Activated B cell treated with CpG ODN at 0.5 μM for 24 hours (primary cell): ENCODE measurements at regions not wholly inside any gene's neighbourhood (a gene's known extent, or its start where the extent isn't known, plus 50 kb on each side); places are given as distances from the start of the nearest gene placed in this dataset.

Source experiments
- ATAC-seq: fragments of 200-7000 bp; cut with Tn5 transposase; one replicate; pipeline ENCODE4 v1.10.0; 2021; ENCODE audit warnings: low read depth, mild to moderate bottlenecking, moderate library complexity
- CTCF ChIA-PET: fragments of 350-600 bp; sonication (Branson Sonifier 250); formaldehyde crosslinking; loops from one replicate; lab custom pipeline; 2021; ENCODE audit warnings: antibody characterized with exemption; lab: Charles Lee
- POLR2A ChIA-PET: fragments of 350-600 bp; sonication (Branson Sonifier 250); formaldehyde crosslinking; loops from one replicate; lab custom pipeline; 2021; ENCODE audit warnings: antibody characterized with exemption; lab: Charles Lee
- DNase-seq: peaks from one replicate; pipeline ENCODE4 v3.0.0; 2022
- H3K27ac Mint-ChIP-seq: one replicate; pipeline ENCODE4 v1.8.0; 2020; ENCODE audit warnings: mixed read lengths
- H3K27me3 Mint-ChIP-seq: one replicate; pipeline ENCODE4 v1.8.0; 2021; ENCODE audit warnings: mixed read lengths
- H3K36me3 Mint-ChIP-seq: one replicate; pipeline ENCODE4 v1.8.0; 2021; ENCODE audit warnings: low read depth, mixed read lengths
- H3K4me1 Mint-ChIP-seq: one replicate; pipeline ENCODE4 v1.8.0; 2021; ENCODE audit warnings: mixed read lengths
- H3K4me3 Mint-ChIP-seq: one replicate; pipeline ENCODE4 v1.8.0; 2020; ENCODE audit warnings: mild to moderate bottlenecking, mixed read lengths
- H3K9me3 Mint-ChIP-seq: one replicate; pipeline ENCODE4 v1.8.0; 2020; ENCODE audit warnings: mixed read lengths
- intact Hi-C: fragments of 100-400 bp; cut with micrococcal nuclease; formaldehyde crosslinking; loops from one replicate; pipeline ENCODE4 v1.15.1; 2024
- TF ChIP-seq, protein P1 (sequence below): fragments of 200-600 bp; IDR thresholded peaks from one replicate; pipeline ENCODE4 v1.8.0; 2022; ENCODE audit warnings: antibody characterized with exemption, mild to moderate bottlenecking

GRCh38 chr2:236972491-236973342, 113.0 kb upstream of the COPS8 start:
- Mint-ChIP-seq H3K4me3 (no peak overlapping the region), H3K4me1 (no peaks in the 10 kb centered on the region), H3K27ac (no peak overlapping the region), H3K27me3 (peaks cover 15% of the 10 kb centered on the region), H3K9me3 (no peaks in the 10 kb centered on the region), H3K36me3 (no peaks in the 10 kb centered on the region)
- ATAC-seq (no peak), DNase-seq (no peak)
- TF ChIP-seq, protein P1, sequence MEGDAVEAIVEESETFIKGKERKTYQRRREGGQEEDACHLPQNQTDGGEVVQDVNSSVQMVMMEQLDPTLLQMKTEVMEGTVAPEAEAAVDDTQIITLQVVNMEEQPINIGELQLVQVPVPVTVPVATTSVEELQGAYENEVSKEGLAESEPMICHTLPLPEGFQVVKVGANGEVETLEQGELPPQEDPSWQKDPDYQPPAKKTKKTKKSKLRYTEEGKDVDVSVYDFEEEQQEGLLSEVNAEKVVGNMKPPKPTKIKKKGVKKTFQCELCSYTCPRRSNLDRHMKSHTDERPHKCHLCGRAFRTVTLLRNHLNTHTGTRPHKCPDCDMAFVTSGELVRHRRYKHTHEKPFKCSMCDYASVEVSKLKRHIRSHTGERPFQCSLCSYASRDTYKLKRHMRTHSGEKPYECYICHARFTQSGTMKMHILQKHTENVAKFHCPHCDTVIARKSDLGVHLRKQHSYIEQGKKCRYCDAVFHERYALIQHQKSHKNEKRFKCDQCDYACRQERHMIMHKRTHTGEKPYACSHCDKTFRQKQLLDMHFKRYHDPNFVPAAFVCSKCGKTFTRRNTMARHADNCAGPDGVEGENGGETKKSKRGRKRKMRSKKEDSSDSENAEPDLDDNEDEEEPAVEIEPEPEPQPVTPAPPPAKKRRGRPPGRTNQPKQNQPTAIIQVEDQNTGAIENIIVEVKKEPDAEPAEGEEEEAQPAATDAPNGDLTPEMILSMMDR: no peak
- CTCF ChIA-PET: no interaction called here
- intact Hi-C loops: no loop called here
- POLR2A ChIA-PET: no interaction called here

GRCh38 chr2:236973343-236973980, 112.2 kb upstream of the COPS8 start:
- no peak for ATAC-seq
- POLR2A ChIA-PET: no interaction called here
- Mint-ChIP-seq H3K27me3 (peaks cover 18% of the 10 kb centered on the region), H3K27ac (no peak overlapping the region), H3K4me3 (no peak overlapping the region), H3K4me1 (no peaks in the 10 kb centered on the region), H3K9me3 (no peaks in the 10 kb centered on the region), H3K36me3 (no peaks in the 10 kb centered on the region)
- CTCF ChIA-PET: no interaction called here
- TF ChIP-seq, protein P1: no peak
- DNase-seq: no peak
- intact Hi-C loops: no loop called here

DNA sequence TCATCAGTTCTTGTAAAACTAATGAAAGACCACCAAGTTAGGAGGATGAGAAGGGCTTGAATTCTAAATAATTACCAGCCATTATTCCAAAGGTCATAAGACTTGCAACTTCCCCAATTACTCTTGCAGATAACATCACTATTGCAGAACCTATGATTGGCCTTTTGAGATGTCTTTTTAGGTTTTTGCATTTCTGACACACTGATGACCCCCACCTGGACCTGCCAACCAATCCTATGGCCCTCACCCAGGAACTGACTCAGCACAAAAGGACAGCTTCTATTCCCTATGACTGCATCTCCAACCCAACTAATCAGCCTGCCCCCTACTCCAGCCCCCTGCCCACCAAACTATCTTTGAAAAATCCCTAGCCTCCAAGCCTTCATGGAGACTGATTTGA, 111.5 kb upstream of the COPS8 start:
- no peaks in the 10 kb centered on the region for H3K4me1 Mint-ChIP-seq
- TF ChIP-seq, protein P1: no peak
- H3K36me3 Mint-ChIP-seq: no peaks in the 10 kb centered on the region
- H3K9me3 Mint-ChIP-seq: no peaks in the 10 kb centered on the region
- no peak overlapping the region for H3K27ac Mint-ChIP-seq
- no peak overlapping the region for H3K4me3 Mint-ChIP-seq
- ATAC-seq (no peak), DNase-seq (no peak)
- peaks cover 18% of the 10 kb centered on the region for H3K27me3 Mint-ChIP-seq
- CTCF ChIA-PET: no interaction called here
- POLR2A ChIA-PET: no interaction called here
- intact Hi-C loops: no loop called here

DNA sequence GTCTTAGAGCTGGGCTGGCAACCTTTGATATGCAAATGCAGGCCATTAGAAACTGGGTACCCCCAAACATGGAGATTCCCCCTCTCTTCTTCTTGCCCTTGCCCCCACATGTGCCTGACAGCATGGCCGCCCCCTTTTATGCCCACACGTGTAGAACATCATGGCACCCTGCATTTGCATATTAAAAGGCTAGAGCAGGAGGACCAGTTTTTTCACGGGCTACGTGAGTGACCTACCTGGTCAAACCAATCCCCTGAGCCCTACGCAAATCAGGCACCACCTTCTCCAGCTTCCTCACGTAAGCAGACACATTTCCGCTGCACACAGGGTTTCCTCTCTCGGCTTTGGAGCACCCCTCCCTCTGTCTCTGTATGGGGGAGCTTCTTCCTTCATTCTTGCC, 110.9 kb upstream of the COPS8 start:
- ChIA-PET POLR2A (no interaction called here), CTCF (no interaction called here)
- TF ChIP-seq, protein P1: no peak
- Mint-ChIP-seq H3K27ac (no peak overlapping the region), H3K9me3 (no peaks in the 10 kb centered on the region), H3K4me3 (no peak overlapping the region), H3K4me1 (no peaks in the 10 kb centered on the region), H3K36me3 (no peaks in the 10 kb centered on the region), H3K27me3 (peaks cover 15% of the 10 kb centered on the region)
- no peak for DNase-seq
- intact Hi-C loops: no loop called here
- no peak for ATAC-seq

DNA sequence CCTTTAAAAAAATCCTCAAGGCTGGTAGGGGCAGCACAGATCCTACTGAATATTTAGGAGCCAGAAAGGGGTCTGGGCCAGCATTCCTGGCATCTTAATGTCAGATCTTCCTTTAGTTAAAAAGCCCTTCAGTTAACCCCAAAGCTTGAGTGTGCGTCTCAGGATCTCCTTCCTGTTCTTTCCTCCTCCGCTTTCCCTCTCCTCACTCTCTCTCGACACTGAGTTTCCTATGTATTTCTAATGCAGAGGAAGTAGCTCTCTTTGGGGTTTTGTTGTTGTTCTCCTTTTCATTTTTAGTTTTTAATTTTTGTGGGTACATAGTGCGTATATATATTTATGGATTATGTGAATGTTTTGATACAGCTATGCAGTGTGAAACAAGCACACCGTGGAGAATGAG, 109.9 kb upstream of the COPS8 start:
- H3K9me3 Mint-ChIP-seq: no peaks in the 10 kb centered on the region
- no peak overlapping the region for H3K27ac Mint-ChIP-seq
- ChIA-PET CTCF (no interaction called here), POLR2A (no interaction called here)
- no peaks in the 10 kb centered on the region for H3K4me1 Mint-ChIP-seq
- H3K36me3 Mint-ChIP-seq: no peaks in the 10 kb centered on the region
- DNase-seq (no peak), ATAC-seq (no peak)
- no peak overlapping the region for H3K4me3 Mint-ChIP-seq
- TF ChIP-seq, protein P1: no peak
- H3K27me3 Mint-ChIP-seq: peaks cover 15% of the 10 kb centered on the region
- intact Hi-C loops: no loop called here
